SK-N-SH (cell line): ENCODE measurements at regions not wholly inside any gene's neighbourhood (a gene's known extent, or its start where the extent isn't known, plus 50 kb on each side); places are given as distances from the start of the nearest gene placed in this dataset.

Source experiments
- CTCF ChIA-PET: fragments of 300-600, 350-600 bp; formaldehyde crosslinking; extraction: SDS; loops from one replicate; lab custom pipeline; 2021; lab: Yijun Ruan, JAX
- POLR2A ChIA-PET: fragments of 350-600 bp; sonication (Branson Sonifier 250); formaldehyde crosslinking; extraction: SDS; loops from one replicate; lab custom pipeline; 2020; ENCODE audit warnings: antibody characterized with exemption, inconsistent platforms; lab: Yijun Ruan, JAX
- DNase-seq: peaks from one replicate; pipeline ENCODE4 v3.0.0; 2012
- H2AFZ ChIP-seq: fragments of 200-600 bp; sonication (generic); 2 replicates; pipeline ENCODE4 v1.8.1; 2016; ENCODE audit warnings: antibody characterized with exemption, mild to moderate bottlenecking, low read depth
- H3F3A ChIP-seq: fragments of 200-600 bp; sonication (generic); replicated peaks from 2 replicates; pipeline ENCODE3; 2016; ENCODE audit warnings: antibody characterized with exemption, mild to moderate bottlenecking; ENCODE audit not compliant: insufficient read depth
- H3K27ac ChIP-seq, 2 experiments: fragments of 200-500 bp in 1 of 2; fragments of 200-600 bp in 1 of 2; sonication (Bioruptor generic) in 1 of 2; sonication (generic), shearing (Covaris generic) in 1 of 2; 2 replicates each; pipeline versions ENCODE4 v1.5.1 to v1.6.1; 2014 to 2016; ENCODE audit warnings: low read depth in 2 of 2, inconsistent platforms in 1 of 2, low read length in 1 of 2, mild to moderate bottlenecking in 1 of 2, mixed read lengths in 1 of 2
- H3K27me3 ChIP-seq: fragments of 200-600 bp; sonication (generic), shearing (Covaris generic); 2 replicates; pipeline ENCODE4 v1.6.1; 2016; ENCODE audit warnings: mixed run types; ENCODE audit not compliant: insufficient read depth
- H3K36me3 ChIP-seq, 2 experiments: fragments of 200-500 bp in 1 of 2; fragments of 200-600 bp in 1 of 2; sonication (Bioruptor generic) in 1 of 2; sonication (generic) in 1 of 2; replicated peaks in 1 of 2; 2 replicates each; pipeline versions ENCODE3 to v1.5.1; 2014 to 2016; ENCODE audit warnings: low read length in 1 of 2, mild to moderate bottlenecking in 1 of 2; ENCODE audit not compliant: insufficient read depth in 2 of 2, control insufficient read depth in 1 of 2
- H3K4me1 ChIP-seq, 2 experiments: fragments of 200-500 bp in 1 of 2; fragments of 200-600 bp in 1 of 2; sonication (Bioruptor generic) in 1 of 2; sonication (generic), shearing (Covaris generic) in 1 of 2; 2 replicates each; pipeline versions ENCODE4 v1.5.1 to v1.6.1; 2014 to 2016; ENCODE audit warnings: low read depth in 1 of 2, low read length in 1 of 2, mixed run types in 1 of 2; ENCODE audit not compliant: insufficient read depth in 2 of 2, control insufficient read depth in 1 of 2
- H3K4me2 ChIP-seq: fragments of 200-600 bp; sonication (generic), shearing (Covaris generic); 2 replicates; pipeline ENCODE4 v1.6.1; 2017; ENCODE audit warnings: mixed run types
- H3K4me3 ChIP-seq, 2 experiments: fragments of 200-500 bp in 1 of 2; fragments of 200-600 bp in 1 of 2; sonication (Bioruptor generic) in 1 of 2; sonication (generic), shearing (Covaris generic) in 1 of 2; 2 replicates each; pipeline versions ENCODE4 v1.5.1 to v1.8.1; 2014 to 2016; ENCODE audit warnings: low read depth in 2 of 2, inconsistent platforms in 1 of 2, low read length in 1 of 2, mild to moderate bottlenecking in 1 of 2, mixed read lengths in 1 of 2, moderate library complexity in 1 of 2
- H3K79me2 ChIP-seq: fragments of 200-600 bp; sonication (generic); 2 replicates; pipeline ENCODE4 v1.8.1; 2017; ENCODE audit warnings: mild to moderate bottlenecking; ENCODE audit not compliant: insufficient read depth
- H3K9ac ChIP-seq: fragments of 200-600 bp; sonication (generic); 2 replicates; pipeline ENCODE4 v1.6.1; 2017; ENCODE audit warnings: mixed run types
- H3K9me2 ChIP-seq: fragments of 200-600 bp; sonication (generic); 2 replicates; pipeline ENCODE4 v1.6.1; 2017; ENCODE audit warnings: mixed run types
- H3K9me3 ChIP-seq: fragments of 200-600 bp; sonication (generic); 2 replicates; pipeline ENCODE4 v1.6.1; 2017; ENCODE audit warnings: mixed run types, mild to moderate bottlenecking, moderate library complexity
- H4K20me1 ChIP-seq: fragments of 200-600 bp; sonication (generic); 2 replicates; pipeline ENCODE4 v1.6.1; 2017; ENCODE audit warnings: mild to moderate bottlenecking, mixed run types; ENCODE audit not compliant: insufficient read depth
- CHD2 ChIP-seq: fragments of 150-350 bp; IDR thresholded peaks from 2 replicates; pipeline ENCODE4 v1.6.1; 2018; ENCODE audit warnings: low read length; ENCODE audit not compliant: partially characterized antibody
- EP300 ChIP-seq, 2 experiments: IDR thresholded peaks; 2 replicates each; pipeline versions ENCODE4 v1.4.0 to v1.6.1; 2012; ENCODE audit warnings: borderline replicate concordance in 1 of 2, low read depth in 1 of 2, low read length in 1 of 2
- EZH2phosphoT487 ChIP-seq: fragments of 200-600 bp; sonication (generic); IDR thresholded peaks from 2 replicates; pipeline ENCODE4 v1.6.1; 2017; ENCODE audit warnings: low read depth, mixed run types, mild to moderate bottlenecking, antibody characterized with exemption, moderate library complexity, borderline replicate concordance
- FOXJ3 ChIP-seq: sonication (generic); formaldehyde crosslinking; IDR thresholded peaks from 2 replicates; pipeline ENCODE4 v1.5.1; 2020; ENCODE audit warnings: mild to moderate bottlenecking, missing genetic modification reagents
- JUND ChIP-seq: IDR thresholded peaks from 2 replicates; pipeline ENCODE4 v1.4.0; 2012
- MEF2A ChIP-seq: IDR thresholded peaks from 2 replicates; pipeline ENCODE4 v1.4.0; 2012; ENCODE audit warnings: low read depth, borderline replicate concordance
- MXI1 ChIP-seq: IDR thresholded peaks from 2 replicates; pipeline ENCODE4 v1.6.1; 2012; ENCODE audit warnings: mild to moderate bottlenecking, low read depth, low read length, improper control_type of control experiment
- RXRA ChIP-seq: IDR thresholded peaks from 2 replicates; pipeline ENCODE4 v1.4.0; 2012; ENCODE audit warnings: low read depth, mild to moderate bottlenecking, borderline replicate concordance
- SIN3A ChIP-seq: IDR thresholded peaks from 2 replicates; pipeline ENCODE4 v1.6.1; 2012; ENCODE audit warnings: low read depth, mild to moderate bottlenecking, low read length, moderate library complexity, borderline replicate concordance
- YY1 ChIP-seq: IDR thresholded peaks from 2 replicates; pipeline ENCODE4 v1.4.0; 2012; ENCODE audit warnings: low read depth, mild to moderate bottlenecking
- WGBS: methylation state at CpG from one replicate; pipeline ENCODE4 v1.1.6; 2017; ENCODE audit warnings: low lambda C conversion rate; 5-methylcytosine and 5-hydroxymethylcytosine counted together
- TF ChIP-seq, protein P1 (sequence below): IDR thresholded peaks from 2 replicates; pipeline ENCODE4 v1.4.0; 2012; ENCODE audit warnings: low read depth
- TF ChIP-seq, protein P2 (sequence below): IDR thresholded peaks from 2 replicates; pipeline ENCODE4; 2012
- TF ChIP-seq, protein P3 (sequence below): fragments of 150-350 bp; IDR thresholded peaks from 2 replicates; pipeline ENCODE4 v1.6.1; 2016; ENCODE audit warnings: mild to moderate bottlenecking, low read depth, low read length
- TF ChIP-seq, protein P4 (sequence below): fragments of 150-350 bp; IDR thresholded peaks from 2 replicates; pipeline ENCODE4 v1.6.1; 2017; ENCODE audit warnings: antibody characterized with exemption, low read length, low read depth, borderline replicate concordance
- TF ChIP-seq, protein P5 (sequence below): IDR thresholded peaks from 2 replicates; pipeline ENCODE4 v1.4.0; 2012; ENCODE audit warnings: low read depth, borderline replicate concordance
- TF ChIP-seq, protein P6 (sequence below): IDR thresholded peaks from 2 replicates; pipeline ENCODE4 v1.4.0; 2012; ENCODE audit warnings: low read depth, borderline replicate concordance
- TF ChIP-seq, protein P7 (sequence below): fragments of 200-600 bp; sonication (generic); IDR thresholded peaks from 2 replicates; pipeline ENCODE4 v1.6.1; 2017; ENCODE audit warnings: antibody characterized with exemption, mild to moderate bottlenecking, moderate library complexity

DNA sequence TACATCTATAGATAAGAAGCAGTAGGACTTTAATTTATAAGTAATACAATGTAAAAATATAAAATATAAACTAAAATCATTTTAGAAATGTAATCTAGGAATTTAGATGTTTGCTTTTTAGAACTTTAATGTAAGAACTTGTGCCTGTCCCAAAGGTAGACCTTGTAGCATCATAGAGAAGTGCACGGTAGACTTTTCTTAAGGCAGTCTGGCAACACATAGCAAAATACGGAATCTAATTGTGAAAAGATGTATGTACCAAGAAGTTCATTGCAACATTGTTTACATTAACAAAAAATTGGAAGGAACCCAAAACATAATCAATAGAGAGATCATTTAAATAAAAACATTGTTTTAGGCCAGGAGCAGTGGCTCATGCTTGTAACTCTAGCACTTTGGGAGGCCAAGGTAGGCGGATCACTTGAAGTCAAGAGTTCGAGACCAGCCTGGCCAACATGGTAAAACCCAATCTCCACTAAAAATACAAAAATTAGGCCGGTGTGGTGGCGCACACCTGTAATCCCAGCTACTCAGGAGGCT lies 84.6 kb upstream of the SMIM15 start:
- H2AFZ ChIP-seq = no peak overlapping the region
- no peak overlapping the region for H3K9ac ChIP-seq
- H3K4me2 ChIP-seq = no peak overlapping the region
- POLR2A ChIA-PET = no interaction called here
- no peaks in the 10 kb centered on the region; the same call in 1 of the 2 replicates for H3K9me3 ChIP-seq
- no peaks in the 10 kb centered on the region for H3K36me3 ChIP-seq
- WGBS = 95% methylated on average over 6 of the region's 6 CpGs
- no peaks in the 10 kb centered on the region for H3K9me2 ChIP-seq
- peaks cover 0 to 12% of the 10 kb centered on the region in 2 experiments; a peak in 2 of 4 replicates for H3K4me1 ChIP-seq
- H3K27me3 ChIP-seq = no peaks in the 10 kb centered on the region
- H3K4me3 ChIP-seq = no peak overlapping the region
- DNase-seq = no peak
- no peak overlapping the region; a peak in 1 of 4 replicates for H3K27ac ChIP-seq
- H3F3A ChIP-seq = no peaks in the 10 kb centered on the region
- no peaks in the 10 kb centered on the region for H4K20me1 ChIP-seq
- TF ChIP-seq CHD2 (no peak), EZH2phosphoT487 (no peak), SIN3A (no peak), EP300 (IDR thresholded peaks at IDR 0.05; ENCODE audit: borderline replicate concordance in 1 of 2, low read depth in 1 of 2, low read length in 1 of 2) (no peak), MEF2A (no peak), MXI1 (no peak), FOXJ3 (no peak), RXRA (no peak), YY1 (no peak), JUND (no peak)
- TF ChIP-seq, protein P1, sequence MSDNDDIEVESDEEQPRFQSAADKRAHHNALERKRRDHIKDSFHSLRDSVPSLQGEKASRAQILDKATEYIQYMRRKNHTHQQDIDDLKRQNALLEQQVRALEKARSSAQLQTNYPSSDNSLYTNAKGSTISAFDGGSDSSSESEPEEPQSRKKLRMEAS = no peak
- TF ChIP-seq, protein P2, sequence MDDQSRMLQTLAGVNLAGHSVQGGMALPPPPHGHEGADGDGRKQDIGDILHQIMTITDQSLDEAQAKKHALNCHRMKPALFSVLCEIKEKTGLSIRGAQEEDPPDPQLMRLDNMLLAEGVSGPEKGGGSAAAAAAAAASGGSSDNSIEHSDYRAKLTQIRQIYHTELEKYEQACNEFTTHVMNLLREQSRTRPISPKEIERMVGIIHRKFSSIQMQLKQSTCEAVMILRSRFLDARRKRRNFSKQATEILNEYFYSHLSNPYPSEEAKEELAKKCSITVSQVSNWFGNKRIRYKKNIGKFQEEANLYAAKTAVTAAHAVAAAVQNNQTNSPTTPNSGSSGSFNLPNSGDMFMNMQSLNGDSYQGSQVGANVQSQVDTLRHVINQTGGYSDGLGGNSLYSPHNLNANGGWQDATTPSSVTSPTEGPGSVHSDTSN = no peak
- TF ChIP-seq, protein P3, sequence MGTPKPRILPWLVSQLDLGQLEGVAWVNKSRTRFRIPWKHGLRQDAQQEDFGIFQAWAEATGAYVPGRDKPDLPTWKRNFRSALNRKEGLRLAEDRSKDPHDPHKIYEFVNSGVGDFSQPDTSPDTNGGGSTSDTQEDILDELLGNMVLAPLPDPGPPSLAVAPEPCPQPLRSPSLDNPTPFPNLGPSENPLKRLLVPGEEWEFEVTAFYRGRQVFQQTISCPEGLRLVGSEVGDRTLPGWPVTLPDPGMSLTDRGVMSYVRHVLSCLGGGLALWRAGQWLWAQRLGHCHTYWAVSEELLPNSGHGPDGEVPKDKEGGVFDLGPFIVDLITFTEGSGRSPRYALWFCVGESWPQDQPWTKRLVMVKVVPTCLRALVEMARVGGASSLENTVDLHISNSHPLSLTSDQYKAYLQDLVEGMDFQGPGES = no peak
- TF ChIP-seq, protein P4, sequence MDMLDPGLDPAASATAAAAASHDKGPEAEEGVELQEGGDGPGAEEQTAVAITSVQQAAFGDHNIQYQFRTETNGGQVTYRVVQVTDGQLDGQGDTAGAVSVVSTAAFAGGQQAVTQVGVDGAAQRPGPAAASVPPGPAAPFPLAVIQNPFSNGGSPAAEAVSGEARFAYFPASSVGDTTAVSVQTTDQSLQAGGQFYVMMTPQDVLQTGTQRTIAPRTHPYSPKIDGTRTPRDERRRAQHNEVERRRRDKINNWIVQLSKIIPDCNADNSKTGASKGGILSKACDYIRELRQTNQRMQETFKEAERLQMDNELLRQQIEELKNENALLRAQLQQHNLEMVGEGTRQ = no peak
- TF ChIP-seq, protein P5, sequence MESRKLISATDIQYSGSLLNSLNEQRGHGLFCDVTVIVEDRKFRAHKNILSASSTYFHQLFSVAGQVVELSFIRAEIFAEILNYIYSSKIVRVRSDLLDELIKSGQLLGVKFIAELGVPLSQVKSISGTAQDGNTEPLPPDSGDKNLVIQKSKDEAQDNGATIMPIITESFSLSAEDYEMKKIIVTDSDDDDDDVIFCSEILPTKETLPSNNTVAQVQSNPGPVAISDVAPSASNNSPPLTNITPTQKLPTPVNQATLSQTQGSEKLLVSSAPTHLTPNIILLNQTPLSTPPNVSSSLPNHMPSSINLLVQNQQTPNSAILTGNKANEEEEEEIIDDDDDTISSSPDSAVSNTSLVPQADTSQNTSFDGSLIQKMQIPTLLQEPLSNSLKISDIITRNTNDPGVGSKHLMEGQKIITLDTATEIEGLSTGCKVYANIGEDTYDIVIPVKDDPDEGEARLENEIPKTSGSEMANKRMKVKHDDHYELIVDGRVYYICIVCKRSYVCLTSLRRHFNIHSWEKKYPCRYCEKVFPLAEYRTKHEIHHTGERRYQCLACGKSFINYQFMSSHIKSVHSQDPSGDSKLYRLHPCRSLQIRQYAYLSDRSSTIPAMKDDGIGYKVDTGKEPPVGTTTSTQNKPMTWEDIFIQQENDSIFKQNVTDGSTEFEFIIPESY = no peak
- TF ChIP-seq, protein P6, sequence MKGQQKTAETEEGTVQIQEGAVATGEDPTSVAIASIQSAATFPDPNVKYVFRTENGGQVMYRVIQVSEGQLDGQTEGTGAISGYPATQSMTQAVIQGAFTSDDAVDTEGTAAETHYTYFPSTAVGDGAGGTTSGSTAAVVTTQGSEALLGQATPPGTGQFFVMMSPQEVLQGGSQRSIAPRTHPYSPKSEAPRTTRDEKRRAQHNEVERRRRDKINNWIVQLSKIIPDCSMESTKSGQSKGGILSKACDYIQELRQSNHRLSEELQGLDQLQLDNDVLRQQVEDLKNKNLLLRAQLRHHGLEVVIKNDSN = no peak
- TF ChIP-seq, protein P7, sequence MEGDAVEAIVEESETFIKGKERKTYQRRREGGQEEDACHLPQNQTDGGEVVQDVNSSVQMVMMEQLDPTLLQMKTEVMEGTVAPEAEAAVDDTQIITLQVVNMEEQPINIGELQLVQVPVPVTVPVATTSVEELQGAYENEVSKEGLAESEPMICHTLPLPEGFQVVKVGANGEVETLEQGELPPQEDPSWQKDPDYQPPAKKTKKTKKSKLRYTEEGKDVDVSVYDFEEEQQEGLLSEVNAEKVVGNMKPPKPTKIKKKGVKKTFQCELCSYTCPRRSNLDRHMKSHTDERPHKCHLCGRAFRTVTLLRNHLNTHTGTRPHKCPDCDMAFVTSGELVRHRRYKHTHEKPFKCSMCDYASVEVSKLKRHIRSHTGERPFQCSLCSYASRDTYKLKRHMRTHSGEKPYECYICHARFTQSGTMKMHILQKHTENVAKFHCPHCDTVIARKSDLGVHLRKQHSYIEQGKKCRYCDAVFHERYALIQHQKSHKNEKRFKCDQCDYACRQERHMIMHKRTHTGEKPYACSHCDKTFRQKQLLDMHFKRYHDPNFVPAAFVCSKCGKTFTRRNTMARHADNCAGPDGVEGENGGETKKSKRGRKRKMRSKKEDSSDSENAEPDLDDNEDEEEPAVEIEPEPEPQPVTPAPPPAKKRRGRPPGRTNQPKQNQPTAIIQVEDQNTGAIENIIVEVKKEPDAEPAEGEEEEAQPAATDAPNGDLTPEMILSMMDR = no peak
- CTCF ChIA-PET = no interaction called here
- H3K79me2 ChIP-seq = no peaks in the 10 kb centered on the region
